Ramos (cell line): ENCODE measurements at regions not wholly inside any gene's neighbourhood (a gene's known extent, or its start where the extent isn't known, plus 50 kb on each side); places are given as distances from the start of the nearest gene placed in this dataset.

Source experiments
- in situ Hi-C: fragments of 300-500 bp; cut with MboI; formaldehyde crosslinking; loops from one replicate; pipeline ENCODE4 v1.14.3; 2022; ENCODE audit warnings: low sequenced_read_pairs; ENCODE audit not compliant: unreplicated experiment

DNA sequence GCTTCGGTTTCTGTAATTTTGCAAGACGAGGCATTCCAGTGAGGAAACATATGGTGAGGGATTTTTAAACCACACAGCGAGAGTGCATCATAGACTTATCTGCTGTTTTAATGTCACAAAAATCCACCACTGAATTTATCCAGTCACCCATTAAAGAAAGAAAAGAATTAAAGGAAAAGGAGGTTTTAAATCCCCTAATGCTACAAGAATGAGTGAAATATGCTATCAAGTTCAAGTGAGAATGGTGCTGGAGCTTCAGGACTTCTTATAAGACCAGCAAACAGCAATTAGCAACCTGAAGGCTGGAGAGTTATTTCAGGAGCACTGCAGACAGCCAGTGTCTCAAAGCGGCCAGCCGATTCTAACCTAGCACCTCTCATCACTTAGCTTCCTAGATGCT is 439.1 kb upstream of the MGMT start:
- in situ Hi-C loops: no loop called here

DNA sequence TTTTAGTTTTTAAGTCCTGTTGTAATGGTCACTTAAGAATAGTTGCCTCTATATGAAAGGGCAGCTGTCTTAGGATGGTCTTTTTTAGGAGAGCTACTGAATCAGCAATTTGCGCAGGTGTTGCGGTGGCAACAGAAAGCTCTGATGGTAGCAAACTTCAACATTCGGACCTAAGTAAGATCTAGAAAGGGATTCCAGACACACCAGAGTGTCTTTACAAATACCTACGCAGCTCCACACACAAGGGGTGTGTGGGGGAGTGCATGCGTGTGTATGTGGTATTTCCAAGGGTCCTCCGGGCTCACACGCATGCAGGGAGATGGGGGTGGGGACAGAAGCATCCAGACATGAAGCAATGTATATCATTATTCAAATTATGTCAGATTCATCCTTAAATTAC is 438.6 kb upstream of the MGMT start:
- in situ Hi-C loops: no loop called here

DNA sequence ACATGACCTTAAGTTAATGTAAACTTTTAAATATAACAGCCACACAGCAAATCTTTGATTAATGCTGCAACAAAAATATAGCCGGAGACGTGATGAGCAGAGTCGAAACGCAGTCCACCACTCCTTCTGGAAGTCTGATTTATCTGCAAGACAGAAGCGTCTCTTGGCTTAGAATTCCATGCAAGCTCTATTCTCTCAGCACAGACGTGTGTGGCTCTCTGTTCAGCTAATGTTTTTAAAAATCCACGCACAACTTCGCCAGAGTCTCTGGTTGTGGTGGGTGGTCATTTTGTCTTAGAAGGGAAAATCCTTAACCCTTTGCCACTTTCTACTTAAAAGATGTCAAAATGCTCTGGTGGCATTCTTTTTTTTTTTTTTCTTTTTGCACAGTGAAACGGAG is 438.0 kb upstream of the MGMT start:
- in situ Hi-C loops: no loop called here

DNA sequence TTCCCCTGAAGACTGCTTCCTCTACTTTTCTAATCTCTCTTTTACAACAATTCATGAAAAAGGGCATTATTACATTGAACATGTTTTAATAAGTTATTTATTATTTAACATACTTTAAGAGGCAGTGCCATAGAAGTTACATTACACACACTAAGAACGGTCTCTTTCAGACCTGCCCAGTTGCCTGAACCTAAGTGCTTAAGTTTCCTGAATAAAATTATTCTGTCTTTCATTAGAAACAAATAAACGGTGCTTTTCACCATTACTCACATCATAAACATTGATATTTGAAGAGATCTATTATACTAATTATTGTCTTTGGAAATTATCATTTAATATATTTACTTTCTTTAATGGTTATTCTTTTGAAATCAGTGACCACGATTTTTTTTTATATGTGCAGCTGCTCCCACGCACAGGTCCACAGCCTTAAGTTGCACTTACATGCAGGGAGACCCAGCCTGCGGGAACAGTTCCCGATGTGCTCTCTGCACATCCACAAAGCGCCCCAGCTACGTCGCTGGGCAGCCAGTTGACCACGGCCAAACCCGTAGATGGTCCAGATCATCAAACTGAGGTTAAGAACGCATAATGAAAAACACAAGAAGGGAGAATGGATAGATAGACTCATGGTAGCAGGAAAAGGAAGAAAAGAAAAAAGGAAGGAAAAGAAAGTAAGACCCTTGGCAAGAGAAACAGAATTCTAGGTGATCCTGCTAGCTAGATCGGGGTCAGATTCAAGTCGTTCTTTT is 437.0 kb upstream of the MGMT start:
- in situ Hi-C loops: no loop called here

DNA sequence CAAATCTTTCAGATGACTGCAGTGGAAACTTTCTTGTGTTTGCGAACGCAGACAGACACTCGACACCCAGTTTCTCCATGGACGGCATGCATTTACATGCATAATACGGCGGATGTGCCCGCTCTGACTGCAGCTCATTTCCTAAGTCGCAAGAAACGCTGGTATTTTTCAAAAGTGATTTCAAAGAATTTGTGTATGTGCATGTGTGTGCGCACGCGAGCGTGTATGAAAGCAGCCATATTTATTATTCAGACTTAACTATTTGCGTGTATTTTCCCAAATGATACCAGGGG is 436.5 kb upstream of the MGMT start:
- in situ Hi-C loops: no loop called here

DNA sequence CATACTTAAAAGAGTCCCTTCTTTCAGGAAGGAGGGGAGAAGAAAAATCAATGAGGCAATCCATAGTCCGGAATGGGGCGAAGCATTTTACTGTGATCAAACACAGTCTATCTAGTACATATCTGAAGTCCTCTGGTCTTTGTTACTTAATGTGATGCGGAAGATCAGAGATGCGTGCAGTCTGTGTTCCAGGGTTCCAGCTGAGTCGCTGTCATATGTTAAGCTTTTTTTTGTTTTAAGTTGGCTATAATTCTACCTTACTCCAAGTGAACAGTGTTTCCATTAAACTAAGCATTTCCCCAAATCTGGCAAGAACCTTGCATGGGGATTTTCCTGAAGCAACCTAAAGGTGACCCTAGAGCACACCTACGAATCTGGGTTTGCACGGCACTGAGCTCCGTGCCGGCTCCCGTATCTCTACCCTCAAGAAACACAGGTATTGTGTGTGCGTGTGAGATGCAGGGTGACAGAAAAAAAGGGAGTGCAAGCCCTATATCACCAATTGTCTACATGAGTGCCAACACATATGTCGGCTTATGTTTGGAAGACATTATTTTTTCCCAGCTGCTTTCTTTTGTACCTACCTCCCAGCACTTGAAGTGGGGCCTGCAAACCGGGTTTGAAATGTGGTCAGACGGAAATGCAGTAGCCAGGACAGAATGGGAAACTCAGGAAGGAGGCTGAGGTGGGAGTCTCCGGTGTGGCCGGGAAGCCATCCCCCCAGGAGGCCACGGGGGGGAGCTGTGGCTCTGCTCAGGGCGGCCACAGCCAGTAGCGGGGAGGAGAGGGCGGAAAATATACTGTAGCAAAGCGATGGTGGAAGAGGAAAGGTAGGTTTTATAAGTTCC is 435.8 kb upstream of the MGMT start:
- in situ Hi-C loops: no loop called here

DNA sequence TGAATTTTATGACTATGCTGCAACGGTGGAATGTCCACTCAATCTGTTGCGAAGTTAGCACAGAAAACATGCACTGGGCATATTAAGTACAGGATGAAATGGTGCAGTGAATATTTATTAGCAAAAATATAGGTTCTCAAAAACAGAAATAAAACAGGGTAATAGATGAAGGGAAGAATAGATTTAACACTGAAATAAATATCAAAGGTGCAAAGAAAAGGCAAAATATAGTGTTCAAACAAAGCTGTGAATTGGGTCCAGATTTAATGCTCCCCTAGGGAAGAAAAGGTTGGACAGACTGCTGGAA is 435.2 kb upstream of the MGMT start:
- in situ Hi-C loops: no loop called here

DNA sequence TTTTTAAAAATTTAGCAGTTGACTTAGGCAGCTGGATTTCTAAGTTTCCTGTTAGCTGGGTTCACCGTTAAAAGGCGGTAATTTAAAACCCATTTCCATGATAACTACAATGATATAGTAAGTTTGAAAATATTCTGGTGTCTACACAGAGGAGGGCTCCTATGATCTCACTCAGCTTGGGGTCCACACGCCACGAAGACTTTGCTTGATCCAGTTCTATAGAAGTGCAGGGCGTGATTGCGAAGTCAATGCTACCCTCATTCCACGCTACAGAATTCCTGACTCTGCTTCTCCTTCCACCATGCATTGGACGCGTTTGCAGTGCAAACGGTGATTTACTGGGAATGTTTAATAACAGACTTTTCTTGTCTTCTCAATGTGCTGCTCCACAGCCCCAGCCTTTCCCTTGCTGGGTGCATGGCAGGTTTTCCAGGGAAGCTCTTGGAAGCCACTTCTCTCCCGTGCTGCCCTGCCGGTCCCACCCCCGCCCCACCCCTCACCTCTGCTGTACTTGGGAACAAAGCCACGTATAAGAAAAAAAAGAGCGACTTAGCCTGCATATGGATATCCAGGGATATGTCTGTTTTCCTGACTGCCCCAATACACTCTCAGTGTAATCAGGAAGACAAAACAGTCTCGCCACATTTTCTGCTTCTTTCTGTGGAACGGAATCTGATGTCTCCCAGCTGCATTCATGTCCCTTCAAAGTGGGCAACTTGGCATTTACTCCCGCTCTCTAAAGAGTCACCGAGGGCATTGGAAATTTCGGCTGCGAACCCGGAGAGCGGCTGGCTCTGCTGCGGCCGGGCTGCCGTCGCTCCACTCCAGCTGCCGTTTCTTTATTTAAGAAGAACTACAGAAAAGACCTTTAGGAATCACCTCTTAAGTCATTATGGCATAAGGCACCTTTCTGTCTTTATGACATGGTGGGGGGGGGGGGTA is 434.4 kb upstream of the MGMT start:
- in situ Hi-C loops: no loop called here

DNA sequence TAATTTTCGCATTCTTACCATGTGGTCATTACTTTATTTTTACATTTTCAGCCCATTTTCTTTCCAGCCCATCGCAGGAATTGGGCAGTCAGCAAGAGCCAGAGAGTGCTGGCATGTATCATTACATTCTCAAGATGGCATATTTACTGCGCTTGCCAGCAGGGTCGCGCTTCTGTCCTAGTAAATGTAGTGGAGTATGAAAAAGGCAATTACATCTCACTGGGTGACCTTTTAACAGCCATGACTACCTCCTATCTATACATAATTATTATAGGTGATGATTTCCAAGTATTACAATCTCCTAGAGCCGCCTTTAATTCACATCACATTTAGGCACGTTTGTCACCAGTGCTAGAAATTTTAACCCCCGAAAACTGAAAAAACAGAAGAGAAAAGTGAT is 433.7 kb upstream of the MGMT start:
- in situ Hi-C loops: no loop called here

DNA sequence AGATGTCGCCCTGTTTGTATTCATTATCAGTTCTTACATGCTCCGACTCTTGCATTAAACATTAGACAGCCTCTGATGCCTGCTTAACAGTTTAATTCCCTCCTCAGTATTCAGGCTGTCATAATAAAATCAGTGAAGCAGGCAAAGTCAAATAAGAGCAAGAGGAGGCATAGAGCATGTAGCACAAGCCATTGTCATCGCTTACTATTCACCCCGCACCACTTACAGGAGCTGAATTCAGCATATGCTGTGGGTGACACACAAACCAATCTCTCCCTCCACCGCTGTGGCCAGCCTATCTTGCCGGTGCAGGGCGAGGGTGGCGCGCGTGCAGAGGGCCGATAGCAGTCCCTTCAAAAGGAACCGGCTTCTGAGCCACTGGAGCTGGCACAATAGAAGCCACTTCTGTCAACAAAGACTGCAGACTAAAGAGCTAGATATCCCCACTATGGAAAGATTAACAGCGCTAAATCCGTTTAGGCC is 433.2 kb upstream of the MGMT start:
- in situ Hi-C loops: no loop called here

DNA sequence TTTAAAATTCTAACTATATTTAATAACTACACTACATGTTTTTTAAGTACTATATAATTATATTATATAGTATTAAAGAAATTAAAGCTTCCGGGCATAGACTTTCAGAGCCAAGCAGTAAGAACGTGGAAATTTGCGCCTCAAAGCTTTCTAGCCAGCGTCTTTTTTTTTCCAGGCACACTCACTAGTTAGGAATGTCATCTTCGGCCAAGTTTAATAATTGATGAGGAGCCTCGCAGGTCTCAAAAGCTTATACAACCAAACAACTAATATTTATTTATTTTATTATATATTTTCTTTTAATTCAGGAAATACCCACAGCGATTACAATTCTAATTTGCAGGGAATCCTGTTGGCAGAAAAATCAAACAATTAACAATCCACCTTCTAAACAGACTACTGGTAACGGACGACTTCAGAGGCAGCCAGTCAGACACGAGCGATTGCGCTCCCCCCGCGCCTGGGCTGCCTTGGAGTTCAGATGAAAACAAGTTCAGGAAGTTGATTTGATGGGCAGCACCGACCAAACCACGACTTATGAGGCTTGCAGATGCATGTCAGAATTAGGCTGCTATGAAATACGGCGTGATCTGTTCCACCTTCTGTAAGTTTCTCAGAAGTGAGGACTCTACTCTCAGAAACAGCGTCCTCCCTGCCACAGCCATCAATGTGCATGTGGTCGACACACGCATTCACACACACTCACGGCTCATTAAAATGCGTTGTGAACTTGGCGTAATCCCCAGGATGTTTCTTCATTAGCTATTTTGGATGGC is 431.8 kb upstream of the MGMT start:
- in situ Hi-C loops: no loop called here

DNA sequence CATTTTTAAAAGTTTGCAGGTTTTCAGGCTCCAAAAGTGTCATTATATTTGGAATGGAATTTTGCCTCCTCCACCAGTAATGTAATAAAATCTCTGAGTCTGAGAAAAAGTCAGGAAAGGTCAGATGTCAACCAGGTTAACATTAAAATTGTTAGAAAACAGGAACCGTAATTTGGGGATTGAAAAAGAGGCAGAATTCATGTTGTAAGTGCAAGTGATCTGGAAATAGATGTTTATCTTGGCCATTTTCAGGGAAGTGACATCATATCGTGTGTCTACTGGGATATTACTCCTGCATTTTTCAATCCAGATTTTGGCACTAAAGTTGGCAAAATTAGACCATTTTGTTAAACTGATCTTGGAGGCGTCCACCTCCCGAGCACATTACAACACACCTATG is 428.5 kb upstream of the MGMT start:
- in situ Hi-C loops: no loop called here

DNA sequence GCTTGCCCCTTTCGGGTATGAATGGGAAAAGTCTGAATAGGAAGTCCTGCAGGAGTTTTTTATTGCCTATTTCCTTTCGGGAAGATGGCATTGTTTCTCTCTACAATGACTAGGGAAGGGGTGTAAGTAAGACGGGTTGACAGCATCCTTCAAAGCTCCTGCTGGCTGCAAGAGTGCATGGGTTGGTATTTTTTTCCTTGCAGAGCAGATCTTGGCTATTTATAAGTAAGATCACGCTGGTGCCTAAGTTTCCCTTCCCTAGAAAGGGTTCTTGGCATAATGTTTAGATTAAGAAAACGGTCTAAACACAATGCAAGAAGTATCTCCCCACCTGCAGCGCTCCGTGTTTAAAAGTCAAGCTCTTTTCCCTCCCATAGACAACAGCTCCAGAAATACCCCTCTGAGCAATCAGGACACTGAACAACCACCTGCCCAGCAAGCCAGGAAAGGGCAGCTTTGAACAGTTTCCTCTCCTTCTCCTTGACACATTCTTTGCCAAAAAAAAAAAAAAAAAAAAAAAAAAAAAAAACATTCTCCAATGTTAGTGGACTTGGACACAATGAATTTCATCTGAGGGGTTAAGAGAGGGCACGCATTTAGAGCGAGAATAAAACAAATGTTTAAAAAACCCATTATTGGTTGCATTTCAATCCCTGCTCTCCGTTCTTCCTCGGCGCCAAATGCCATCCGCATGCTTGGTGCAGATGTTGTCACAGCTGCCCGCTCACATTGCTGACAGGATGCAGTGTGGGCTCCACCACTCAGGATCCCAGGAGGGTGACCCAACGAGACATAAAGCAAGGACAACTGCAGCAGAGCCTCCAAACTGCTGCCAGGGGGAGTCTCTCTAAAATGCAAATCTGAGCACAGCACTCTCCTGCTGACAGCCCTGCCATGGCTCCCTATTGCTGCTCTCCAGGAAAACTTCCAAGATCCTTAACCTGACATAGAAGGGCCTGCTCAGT is 427.4 kb upstream of the MGMT start:
- in situ Hi-C loops: no loop called here

DNA sequence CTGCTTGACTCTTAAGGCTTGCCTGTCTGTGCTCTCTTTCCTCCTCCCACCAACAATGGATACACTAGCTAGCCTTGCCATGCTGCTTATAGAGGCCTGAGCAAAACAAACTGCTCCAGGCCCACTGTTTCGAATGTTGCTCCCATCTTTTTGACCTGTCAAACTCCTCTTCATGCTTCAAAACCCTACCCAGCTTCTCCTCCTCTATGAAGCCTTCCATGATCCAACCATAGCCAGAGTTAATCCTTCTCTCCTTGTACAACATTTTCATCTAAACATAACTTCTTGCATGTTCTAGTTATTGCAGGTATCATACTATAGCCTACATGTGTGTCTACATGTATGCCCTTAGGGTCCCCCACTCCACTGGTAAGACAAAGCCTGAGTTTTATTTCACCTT is 426.7 kb upstream of the MGMT start:
- in situ Hi-C loops: no loop called here

DNA sequence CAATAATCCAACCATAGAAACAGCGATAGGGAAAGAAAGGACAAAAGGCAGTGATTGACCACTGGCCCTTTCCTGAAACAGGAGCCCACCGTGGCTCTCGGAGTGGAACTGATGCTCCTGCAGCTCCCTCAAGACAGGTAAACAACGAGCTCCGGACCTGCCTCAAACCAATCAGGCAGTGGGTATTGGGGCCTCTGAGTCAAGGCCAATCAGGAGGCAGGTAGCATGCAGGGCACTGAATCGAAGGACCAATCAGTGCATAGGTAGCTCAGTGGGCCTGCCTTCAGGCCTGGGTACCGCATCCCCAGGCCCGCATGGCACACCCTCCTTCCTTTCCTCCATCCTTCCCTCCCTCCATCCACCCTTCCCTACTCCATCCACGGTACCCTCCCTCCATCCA is 425.1 kb upstream of the MGMT start:
- in situ Hi-C loops: no loop called here

DNA sequence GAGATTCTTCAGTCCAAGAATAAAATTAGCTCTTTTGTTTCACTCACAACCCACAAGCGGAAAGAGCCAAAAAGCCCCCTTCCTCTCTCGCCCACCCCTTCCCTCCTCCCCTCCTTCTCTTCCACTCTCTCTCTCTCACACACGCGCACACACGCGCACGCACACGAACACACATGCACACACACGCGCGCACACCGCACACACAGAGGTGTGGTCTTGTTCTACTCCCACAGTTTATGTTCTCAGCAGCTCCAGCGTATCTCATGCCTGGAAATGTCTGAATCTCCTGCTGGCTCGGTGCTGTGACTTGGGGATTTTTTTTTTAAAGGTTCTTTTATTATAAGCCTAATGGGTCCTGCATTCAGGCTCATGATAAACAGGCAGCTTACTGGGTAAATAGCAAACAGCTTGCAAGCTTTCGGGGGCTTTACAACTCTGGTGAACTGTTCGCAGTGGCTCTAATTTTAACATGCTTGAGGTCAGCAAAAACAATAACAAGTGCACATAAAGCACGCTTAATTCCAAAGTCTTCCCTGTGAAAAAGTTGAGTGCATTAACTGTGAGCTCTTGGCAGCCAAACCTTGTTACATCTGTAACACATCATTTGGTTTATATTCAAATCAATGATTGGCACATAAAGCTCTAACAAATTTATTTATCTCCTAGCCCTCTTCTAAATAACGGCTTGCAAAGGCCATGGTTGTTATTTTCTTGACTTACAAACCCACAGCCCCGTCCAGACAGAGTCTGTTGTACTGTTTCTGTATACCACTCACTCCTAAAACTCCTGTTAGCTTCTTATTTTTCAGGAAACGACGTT is 424.1 kb upstream of the MGMT start:
- in situ Hi-C loops: no loop called here

DNA sequence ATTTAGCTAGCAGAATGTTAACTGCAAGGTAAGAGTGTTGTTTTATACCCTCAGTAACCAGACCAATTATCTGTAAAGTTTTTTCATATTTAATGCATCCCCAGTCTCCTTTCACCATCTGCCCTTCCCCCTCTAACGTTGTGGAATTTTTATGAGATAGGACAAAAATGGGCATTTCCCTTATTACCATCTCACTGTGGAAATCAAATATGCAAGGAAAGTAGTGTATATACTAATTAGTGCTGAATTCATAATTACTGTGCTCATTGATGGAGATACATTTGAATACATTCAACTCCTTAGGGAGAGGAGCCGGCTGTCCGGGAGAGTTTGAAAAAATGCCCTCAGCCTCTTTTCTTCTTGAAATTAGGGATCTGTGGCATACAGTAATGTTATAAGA is 423.4 kb upstream of the MGMT start:
- in situ Hi-C loops: no loop called here

DNA sequence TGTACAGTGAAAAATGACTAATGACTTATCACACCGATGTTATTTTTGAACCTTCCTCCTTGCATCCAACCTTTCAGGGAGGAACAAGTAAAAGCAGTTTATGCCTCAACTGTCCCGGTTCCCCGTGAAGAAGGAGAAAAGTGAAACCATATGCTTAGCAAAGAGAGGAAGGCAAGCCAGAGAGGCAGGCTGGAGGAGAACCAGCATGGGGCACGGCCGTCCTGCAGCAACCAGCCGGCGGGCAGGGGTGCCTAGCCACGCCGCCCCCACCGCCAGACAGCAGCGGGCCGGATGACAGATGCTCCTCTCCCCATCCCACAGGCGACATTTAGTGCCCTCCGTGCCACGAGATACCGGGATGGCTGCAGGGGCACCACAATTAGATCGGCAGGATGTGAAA is 421.4 kb upstream of the MGMT start:
- in situ Hi-C loops: no loop called here
